HCT116 (cell line): ENCODE measurements at regions not wholly inside any gene's neighbourhood (a gene's known extent, or its start where the extent isn't known, plus 50 kb on each side); places are given as distances from the start of the nearest gene placed in this dataset.

Source experiments
- ATAC-seq: fragments of 200-7000 bp; cut with Tn5 transposase; 2 replicates; pipeline ENCODE4 v1.9.1; 2020; ENCODE audit warnings: mild to moderate bottlenecking, moderate library complexity
- BruUV-seq: library from RNA; stranded (reverse); fragments of 400-500 nt; replicated peaks from 2 replicates; lab custom pipeline; 2021; lab: Mats Ljungman, UMichigan
- CTCF ChIA-PET: fragments of 300-600 bp; sonication (Branson Sonifier 250); formaldehyde crosslinking; loops from one replicate; lab custom pipeline; 2021; ENCODE audit warnings: antibody characterized with exemption; lab: Charles Lee
- POLR2A ChIA-PET: fragments of 300-600, 350-600 bp; sonication (Branson Sonifier 250); formaldehyde crosslinking; loops from one replicate; lab custom pipeline; 2021; ENCODE audit warnings: antibody characterized with exemption; lab: Charles Lee
- RAD21 ChIA-PET, 2 experiments: fragments of 300-600 bp; sonication (Branson Sonifier 250); formaldehyde crosslinking; loops; one replicate each; lab custom pipeline; 2023; ENCODE audit warnings: low total read pairs in 2 of 2; ENCODE audit not compliant: uncharacterized antibody in 2 of 2, unreplicated experiment in 2 of 2, low non-redundant PET in 1 of 2; lab: Charles Lee
- DNase-seq: peaks from one replicate; pipeline ENCODE4 v3.0.0-alpha.2; 2010; ENCODE audit warnings: low read depth, low spot score
- H2AFZ ChIP-seq: fragments of 200-600 bp; shearing (Covaris generic), sonication (generic); 2 replicates; pipeline ENCODE4 v1.6.1; 2017; ENCODE audit warnings: low read depth, mixed run types, mixed read lengths, antibody characterized with exemption, low read length; ENCODE audit not compliant: poor library complexity, severe bottlenecking
- H3K27ac ChIP-seq: 2 replicates; pipeline ENCODE4 v1.5.1; 2012; ENCODE audit warnings: low read depth, low read length
- H3K27me3 ChIP-seq: fragments of 200-600 bp; sonication (generic); 2 replicates; pipeline ENCODE4 v1.6.1; 2016; ENCODE audit warnings: mixed run types, low read length, mixed read lengths; ENCODE audit not compliant: insufficient read depth
- H3K36me3 ChIP-seq, 2 experiments: fragments of 200-500 bp in 1 of 2; fragments of 200-600 bp in 1 of 2; sonication (Bioruptor generic) in 1 of 2; sonication (generic) in 1 of 2; 2 replicates each; pipeline versions ENCODE4 v1.5.1 to v1.6.1; 2014 to 2016; ENCODE audit warnings: low read length in 2 of 2, inconsistent platforms in 1 of 2, mixed read lengths in 1 of 2, mixed run types in 1 of 2; ENCODE audit not compliant: insufficient read depth in 2 of 2, control insufficient read depth in 1 of 2
- H3K4me1 ChIP-seq, 2 experiments: fragments of 200-600 bp in 1 of 2; sonication (generic) in 1 of 2; 2 replicates each; pipeline versions ENCODE4 v1.5.1 to v1.6.1; 2012 to 2017; ENCODE audit warnings: low read length in 2 of 2, inconsistent platforms in 1 of 2, mild to moderate bottlenecking in 1 of 2, mixed read lengths in 1 of 2, mixed run types in 1 of 2, moderate library complexity in 1 of 2; ENCODE audit not compliant: insufficient read depth in 2 of 2, control insufficient read depth in 1 of 2
- H3K4me2 ChIP-seq: fragments of 200-600 bp; sonication (generic); 2 replicates; pipeline ENCODE4 v1.6.1; 2017; ENCODE audit warnings: mixed run types, low read length, mixed read lengths
- H3K4me3 ChIP-seq, 2 experiments: fragments of 200-600 bp in 1 of 2; sonication (generic) in 1 of 2; replicated peaks in 1 of 2; 2 replicates each; pipeline ENCODE4 v1.5.1; 2011 to 2016; ENCODE audit warnings: low read length in 2 of 2, control low read depth in 1 of 2, low read depth in 1 of 2, mild to moderate bottlenecking in 1 of 2, mixed read lengths in 1 of 2, mixed run types in 1 of 2
- H3K79me2 ChIP-seq: fragments of 200-600 bp; sonication (generic); 2 replicates; pipeline ENCODE4 v1.6.1; 2017; ENCODE audit warnings: mild to moderate bottlenecking, mixed run types, low read length, moderate library complexity, mixed read lengths; ENCODE audit not compliant: insufficient read depth
- H3K9ac ChIP-seq: fragments of 200-600 bp; sonication (generic); 2 replicates; pipeline ENCODE4 v1.6.1; 2016; ENCODE audit warnings: low read length, mixed read lengths
- H3K9me2 ChIP-seq: fragments of 200-600 bp; sonication (generic), shearing (Covaris generic); 2 replicates; pipeline ENCODE4 v1.6.1; 2017; ENCODE audit warnings: mixed run types, mild to moderate bottlenecking, moderate library complexity; ENCODE audit not compliant: insufficient read depth
- H3K9me3 ChIP-seq, 2 experiments: fragments of 200-500 bp in 1 of 2; fragments of 200-600 bp in 1 of 2; sonication (Bioruptor generic) in 1 of 2; sonication (generic) in 1 of 2; 2 replicates each; pipeline ENCODE4 v1.6.1; 2014 to 2017; ENCODE audit warnings: low read length in 2 of 2, mixed read lengths in 2 of 2, inconsistent platforms in 1 of 2, low read depth in 1 of 2, mild to moderate bottlenecking in 1 of 2, mixed run types in 1 of 2, moderate library complexity in 1 of 2; ENCODE audit not compliant: control insufficient read depth in 1 of 2, insufficient read depth in 1 of 2
- H4K20me1 ChIP-seq: fragments of 200-600 bp; sonication (generic), shearing (Covaris generic); 2 replicates; pipeline ENCODE4 v1.6.1; 2017; ENCODE audit warnings: mixed run types, mild to moderate bottlenecking, moderate library complexity; ENCODE audit not compliant: insufficient read depth
- CBX3 ChIP-seq: IDR thresholded peaks from 2 replicates; pipeline ENCODE4 v1.6.1; 2012; ENCODE audit warnings: low read depth
- EGR1 ChIP-seq: IDR thresholded peaks from 2 replicates; pipeline ENCODE4 v1.6.1; 2012; ENCODE audit warnings: low read depth
- ELF1 ChIP-seq: IDR thresholded peaks from 2 replicates; pipeline ENCODE4 v1.6.1; 2012; ENCODE audit warnings: low read depth, borderline replicate concordance
- EZH2 ChIP-seq: fragments of 200-600 bp; sonication (generic); IDR thresholded peaks from 2 replicates; pipeline ENCODE4 v1.6.1; 2017; ENCODE audit warnings: antibody characterized with exemption, mixed run types
- EZH2phosphoT487 ChIP-seq: fragments of 200-600 bp; IDR thresholded peaks from 2 replicates; pipeline ENCODE4 v1.6.1; 2018; ENCODE audit warnings: antibody characterized with exemption, borderline replicate concordance
- FOSL1 ChIP-seq: IDR thresholded peaks from 2 replicates; pipeline ENCODE4 v1.6.1; 2012; ENCODE audit warnings: low read depth
- JUND ChIP-seq: IDR thresholded peaks from 2 replicates; pipeline ENCODE4 v1.6.1; 2012
- POLR2A ChIP-seq: IDR thresholded peaks from 2 replicates; pipeline ENCODE4 v1.7.0; 2011; ENCODE audit warnings: borderline replicate concordance; ENCODE audit not compliant: insufficient read depth, insufficient read length; ENCODE audit errors: extremely low read depth
- POLR2AphosphoS5 ChIP-seq: IDR thresholded peaks from 2 replicates; pipeline ENCODE4 v1.6.1; 2011; ENCODE audit warnings: mild to moderate bottlenecking, low read depth, low read length, moderate library complexity
- RAD21 ChIP-seq: IDR thresholded peaks from 2 replicates; pipeline ENCODE4 v1.6.1; 2012; ENCODE audit warnings: low read depth, mild to moderate bottlenecking
- SP1 ChIP-seq: IDR thresholded peaks from 2 replicates; pipeline ENCODE4 v1.6.1; 2012; ENCODE audit warnings: low read depth
- SRF ChIP-seq: IDR thresholded peaks from 2 replicates; pipeline ENCODE4 v1.6.1; 2012; ENCODE audit warnings: low read depth
- TCF7L2 ChIP-seq: IDR thresholded peaks from 2 replicates; pipeline ENCODE4 v1.7.0; 2011; ENCODE audit warnings: borderline replicate concordance, inconsistent platforms; ENCODE audit not compliant: insufficient read depth, insufficient read length; ENCODE audit errors: extremely low read depth
- YY1 ChIP-seq: IDR thresholded peaks from 2 replicates; pipeline ENCODE4 v1.6.1; 2011; ENCODE audit warnings: low read length, low read depth, moderate library complexity, mild to moderate bottlenecking; ENCODE audit not compliant: insufficient replicate concordance; ENCODE audit errors: extremely low read depth
- ZFX ChIP-seq: fragments of 450-650 bp; IDR thresholded peaks from 2 replicates; pipeline ENCODE4 v1.6.1; 2017
- ZNF274 ChIP-seq: fragments of 200-500 bp; sonication (Bioruptor generic); IDR thresholded peaks from 2 replicates; pipeline ENCODE4 v1.6.1; 2014; ENCODE audit warnings: mild to moderate bottlenecking, low read depth, low read length, inconsistent platforms
- intact Hi-C: fragments of 100-400 bp; cut with micrococcal nuclease; formaldehyde crosslinking; loops from 2 replicates; pipeline ENCODE4 v1.10.0; 2022
- TF ChIP-seq, protein P1 (sequence below): IDR thresholded peaks from 2 replicates; pipeline ENCODE4 v1.6.1; 2012; ENCODE audit warnings: low read depth
- TF ChIP-seq, protein P2 (sequence below): IDR thresholded peaks from 2 replicates; pipeline ENCODE4 v1.6.1; 2012
- TF ChIP-seq, protein P3 (sequence below): IDR thresholded peaks from 2 replicates; pipeline ENCODE4 v1.6.1; 2011; ENCODE audit warnings: mild to moderate bottlenecking, low read length, moderate library complexity; ENCODE audit not compliant: insufficient replicate concordance; ENCODE audit errors: extremely low read depth
- TF ChIP-seq, protein P4 (sequence below): IDR thresholded peaks from 2 replicates; pipeline ENCODE4 v1.6.1; 2012

DNA sequence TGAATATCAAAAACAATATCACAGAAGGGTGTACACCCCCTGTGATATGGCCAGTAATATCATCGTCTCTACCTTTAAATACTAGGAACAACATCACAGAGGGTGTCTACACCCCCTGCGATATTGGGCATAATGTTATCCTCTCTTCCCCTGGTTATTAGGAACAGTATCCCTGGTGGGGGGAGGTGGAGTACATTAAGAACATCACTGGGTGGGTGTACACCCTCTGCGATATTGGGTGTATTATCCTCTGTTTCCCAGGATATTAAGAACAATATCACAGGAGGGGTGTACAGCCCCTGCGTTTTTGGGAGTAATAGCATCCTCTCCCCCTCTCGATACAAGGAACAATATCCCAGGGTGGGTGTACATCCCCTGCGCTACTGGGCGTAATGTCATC lies 1932.8 kb downstream of the SUCLG1 start (continued):
- TF ChIP-seq, protein P1, sequence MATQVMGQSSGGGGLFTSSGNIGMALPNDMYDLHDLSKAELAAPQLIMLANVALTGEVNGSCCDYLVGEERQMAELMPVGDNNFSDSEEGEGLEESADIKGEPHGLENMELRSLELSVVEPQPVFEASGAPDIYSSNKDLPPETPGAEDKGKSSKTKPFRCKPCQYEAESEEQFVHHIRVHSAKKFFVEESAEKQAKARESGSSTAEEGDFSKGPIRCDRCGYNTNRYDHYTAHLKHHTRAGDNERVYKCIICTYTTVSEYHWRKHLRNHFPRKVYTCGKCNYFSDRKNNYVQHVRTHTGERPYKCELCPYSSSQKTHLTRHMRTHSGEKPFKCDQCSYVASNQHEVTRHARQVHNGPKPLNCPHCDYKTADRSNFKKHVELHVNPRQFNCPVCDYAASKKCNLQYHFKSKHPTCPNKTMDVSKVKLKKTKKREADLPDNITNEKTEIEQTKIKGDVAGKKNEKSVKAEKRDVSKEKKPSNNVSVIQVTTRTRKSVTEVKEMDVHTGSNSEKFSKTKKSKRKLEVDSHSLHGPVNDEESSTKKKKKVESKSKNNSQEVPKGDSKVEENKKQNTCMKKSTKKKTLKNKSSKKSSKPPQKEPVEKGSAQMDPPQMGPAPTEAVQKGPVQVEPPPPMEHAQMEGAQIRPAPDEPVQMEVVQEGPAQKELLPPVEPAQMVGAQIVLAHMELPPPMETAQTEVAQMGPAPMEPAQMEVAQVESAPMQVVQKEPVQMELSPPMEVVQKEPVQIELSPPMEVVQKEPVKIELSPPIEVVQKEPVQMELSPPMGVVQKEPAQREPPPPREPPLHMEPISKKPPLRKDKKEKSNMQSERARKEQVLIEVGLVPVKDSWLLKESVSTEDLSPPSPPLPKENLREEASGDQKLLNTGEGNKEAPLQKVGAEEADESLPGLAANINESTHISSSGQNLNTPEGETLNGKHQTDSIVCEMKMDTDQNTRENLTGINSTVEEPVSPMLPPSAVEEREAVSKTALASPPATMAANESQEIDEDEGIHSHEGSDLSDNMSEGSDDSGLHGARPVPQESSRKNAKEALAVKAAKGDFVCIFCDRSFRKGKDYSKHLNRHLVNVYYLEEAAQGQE, result no peak
- TF ChIP-seq SRF, result no peak
- TF ChIP-seq POLR2AphosphoS5, result no peak
- no peak for TF ChIP-seq ELF1
- no peak for TF ChIP-seq EZH2phosphoT487

DNA sequence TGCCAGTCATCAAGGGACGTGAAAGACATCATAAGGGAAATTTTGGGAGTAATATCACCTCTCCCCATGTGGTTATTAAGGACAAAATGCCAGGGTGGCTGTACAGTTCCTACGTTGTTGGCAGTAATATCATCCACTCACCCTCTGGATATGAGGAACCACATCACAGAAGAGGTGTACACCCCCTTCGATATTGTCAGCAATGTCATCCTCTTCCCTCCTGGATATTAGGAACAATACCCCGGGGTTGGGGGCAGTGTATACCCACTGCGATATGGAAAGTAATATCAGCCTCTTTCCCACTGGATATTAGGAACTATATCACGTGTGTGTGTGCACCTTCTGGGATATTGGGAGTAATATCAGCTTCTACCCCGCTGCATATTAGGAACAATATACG lies 1933.3 kb downstream of the SUCLG1 start:
- no peaks in the 10 kb centered on the region for H4K20me1 ChIP-seq
- no peaks in the 10 kb centered on the region for H3K79me2 ChIP-seq
- TF ChIP-seq, protein P2, sequence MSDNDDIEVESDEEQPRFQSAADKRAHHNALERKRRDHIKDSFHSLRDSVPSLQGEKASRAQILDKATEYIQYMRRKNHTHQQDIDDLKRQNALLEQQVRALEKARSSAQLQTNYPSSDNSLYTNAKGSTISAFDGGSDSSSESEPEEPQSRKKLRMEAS, result no peak
- no peak for TF ChIP-seq FOSL1
- TF ChIP-seq CBX3, result no peak
- TF ChIP-seq JUND, result no peak
- no peak for TF ChIP-seq EGR1
- no peak for TF ChIP-seq POLR2A
- TF ChIP-seq, protein P3, sequence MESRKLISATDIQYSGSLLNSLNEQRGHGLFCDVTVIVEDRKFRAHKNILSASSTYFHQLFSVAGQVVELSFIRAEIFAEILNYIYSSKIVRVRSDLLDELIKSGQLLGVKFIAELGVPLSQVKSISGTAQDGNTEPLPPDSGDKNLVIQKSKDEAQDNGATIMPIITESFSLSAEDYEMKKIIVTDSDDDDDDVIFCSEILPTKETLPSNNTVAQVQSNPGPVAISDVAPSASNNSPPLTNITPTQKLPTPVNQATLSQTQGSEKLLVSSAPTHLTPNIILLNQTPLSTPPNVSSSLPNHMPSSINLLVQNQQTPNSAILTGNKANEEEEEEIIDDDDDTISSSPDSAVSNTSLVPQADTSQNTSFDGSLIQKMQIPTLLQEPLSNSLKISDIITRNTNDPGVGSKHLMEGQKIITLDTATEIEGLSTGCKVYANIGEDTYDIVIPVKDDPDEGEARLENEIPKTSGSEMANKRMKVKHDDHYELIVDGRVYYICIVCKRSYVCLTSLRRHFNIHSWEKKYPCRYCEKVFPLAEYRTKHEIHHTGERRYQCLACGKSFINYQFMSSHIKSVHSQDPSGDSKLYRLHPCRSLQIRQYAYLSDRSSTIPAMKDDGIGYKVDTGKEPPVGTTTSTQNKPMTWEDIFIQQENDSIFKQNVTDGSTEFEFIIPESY, result no peak
- no peak for TF ChIP-seq EZH2
- no peak for TF ChIP-seq POLR2AphosphoS5
- TF ChIP-seq SP1, result no peak
- TF ChIP-seq ZFX, result no peak
- no peak for TF ChIP-seq RAD21
- no peak for TF ChIP-seq TCF7L2
- no peak for TF ChIP-seq YY1
- TF ChIP-seq SRF, result no peak
- TF ChIP-seq ZNF274, result no peak
- TF ChIP-seq, protein P4, sequence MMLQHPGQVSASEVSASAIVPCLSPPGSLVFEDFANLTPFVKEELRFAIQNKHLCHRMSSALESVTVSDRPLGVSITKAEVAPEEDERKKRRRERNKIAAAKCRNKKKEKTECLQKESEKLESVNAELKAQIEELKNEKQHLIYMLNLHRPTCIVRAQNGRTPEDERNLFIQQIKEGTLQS, result no peak
- TF ChIP-seq, all 23 proteins: peak for 0
- no peaks in the 10 kb centered on the region for H3K36me3 ChIP-seq
- DNase-seq (no peak), ATAC-seq (no peak)
- no peaks in the 10 kb centered on the region for H3K9me2 ChIP-seq
- no peak overlapping the region for H3K4me2 ChIP-seq
- ChIA-PET CTCF (no interaction called here), POLR2A (no interaction called here), RAD21 (no interaction called here)
- BruUV-seq, result no TSS peak
- no peaks in the 10 kb centered on the region for H3K9me3 ChIP-seq
- no peak overlapping the region for H3K9ac ChIP-seq
- H3K27ac ChIP-seq, result no peak overlapping the region
- H3K4me3 ChIP-seq, result no peak overlapping the region
- no peaks in the 10 kb centered on the region for H3K27me3 ChIP-seq
- intact Hi-C loops, result no loop called here
- H3K4me1 ChIP-seq, result no peaks in the 10 kb centered on the region
- H2AFZ ChIP-seq, result no peak overlapping the region
